ENCODE measurements at regions not wholly inside any gene's neighbourhood (a gene's known extent, or its start where the extent isn't known, plus 50 kb on each side); places are given as distances from the start of the nearest gene placed in this dataset.

DNA sequence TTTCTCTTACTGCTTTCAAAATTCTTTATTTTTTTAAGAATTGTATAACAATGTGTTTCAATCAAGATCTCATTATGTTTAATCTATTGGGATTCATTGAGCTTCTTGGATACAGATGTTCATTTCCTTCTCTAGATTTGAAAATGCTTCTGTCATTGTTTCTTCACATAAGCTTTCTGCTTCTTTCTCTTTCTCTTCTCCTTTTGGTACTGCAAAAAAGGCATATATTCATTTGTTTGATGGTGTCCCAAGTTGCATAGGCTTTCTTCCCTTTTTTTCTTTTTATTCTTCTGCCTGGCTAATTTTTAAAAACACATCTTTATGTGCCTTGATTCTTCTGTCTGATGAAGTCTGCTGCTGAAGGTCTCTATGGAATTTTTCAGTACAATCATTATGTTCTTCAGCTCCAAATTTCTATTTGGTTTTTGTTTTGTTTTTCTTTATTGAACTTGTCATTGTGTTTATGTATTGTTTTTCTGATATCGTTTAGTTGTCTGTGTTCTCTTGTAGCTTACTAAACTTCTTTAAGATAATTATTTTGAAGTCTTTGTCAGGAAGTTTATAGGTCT, 88.9 kb downstream of the DTWD1 start:
- no peak for TF ChIP-seq CTCF (tag by site-specific recombination; IDR thresholded peaks at IDR 0.05)
- TF ChIP-seq ZIC2 (tag by site-specific recombination; IDR thresholded peaks at IDR 0.05): no peak
- TF ChIP-seq, protein P1, sequence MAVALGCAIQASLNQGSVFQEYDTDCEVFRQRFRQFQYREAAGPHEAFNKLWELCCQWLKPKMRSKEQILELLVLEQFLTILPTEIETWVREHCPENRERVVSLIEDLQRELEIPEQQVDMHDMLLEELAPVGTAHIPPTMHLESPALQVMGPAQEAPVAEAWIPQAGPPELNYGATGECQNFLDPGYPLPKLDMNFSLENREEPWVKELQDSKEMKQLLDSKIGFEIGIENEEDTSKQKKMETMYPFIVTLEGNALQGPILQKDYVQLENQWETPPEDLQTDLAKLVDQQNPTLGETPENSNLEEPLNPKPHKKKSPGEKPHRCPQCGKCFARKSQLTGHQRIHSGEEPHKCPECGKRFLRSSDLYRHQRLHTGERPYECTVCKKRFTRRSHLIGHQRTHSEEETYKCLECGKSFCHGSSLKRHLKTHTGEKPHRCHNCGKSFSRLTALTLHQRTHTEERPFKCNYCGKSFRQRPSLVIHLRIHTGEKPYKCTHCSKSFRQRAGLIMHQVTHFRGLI (tag by site-specific recombination; IDR thresholded peaks at IDR 0.05): no peak
- TF ChIP-seq, protein P2, sequence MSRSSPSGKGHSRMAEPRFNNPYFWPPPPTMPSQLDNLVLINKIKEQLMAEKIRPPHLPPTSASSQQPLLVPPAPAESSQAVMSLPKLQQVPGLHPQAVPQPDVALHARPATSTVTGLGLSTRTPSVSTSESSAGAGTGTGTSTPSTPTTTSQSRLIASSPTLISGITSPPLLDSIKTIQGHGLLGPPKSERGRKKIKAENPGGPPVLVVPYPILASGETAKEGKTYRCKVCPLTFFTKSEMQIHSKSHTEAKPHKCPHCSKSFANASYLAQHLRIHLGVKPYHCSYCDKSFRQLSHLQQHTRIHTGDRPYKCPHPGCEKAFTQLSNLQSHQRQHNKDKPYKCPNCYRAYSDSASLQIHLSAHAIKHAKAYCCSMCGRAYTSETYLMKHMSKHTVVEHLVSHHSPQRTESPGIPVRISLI (tag by site-specific recombination; IDR thresholded peaks at IDR 0.05): no peak
